ENCODE measurements at regions not wholly inside any gene's neighbourhood (a gene's known extent, or its start where the extent isn't known, plus 50 kb on each side); places are given as distances from the start of the nearest gene placed in this dataset.
"Not testable (repeated sequence)": the region's sequence is repeated elsewhere in the genome, so short reads cannot be mapped to it uniquely, and the experiment has no call there.

DNA sequence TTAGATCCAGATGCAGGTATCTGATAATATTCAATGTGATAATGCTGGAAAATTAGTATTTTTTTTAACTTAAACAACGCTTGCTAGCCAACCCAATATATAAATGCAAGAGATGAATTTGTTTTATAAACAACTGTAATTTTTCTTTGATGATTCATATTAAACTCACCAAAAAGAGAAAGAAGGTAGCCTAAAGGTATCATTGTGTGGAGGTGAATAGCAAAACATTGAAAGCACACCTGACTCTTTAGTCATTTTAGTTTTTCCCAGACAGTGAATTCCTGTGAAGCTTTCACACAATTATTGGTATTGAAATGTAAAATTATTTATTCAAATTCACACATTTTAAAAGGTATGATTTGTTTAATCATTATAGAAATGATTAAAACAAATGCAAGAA, 424.0 kb downstream of the NR4A2 start:
- H3K36me3 Mint-ChIP-seq (ENCODE audit: low read depth), result no peaks in the 10 kb centered on the region
- H3K4me1 Mint-ChIP-seq (ENCODE audit: low read depth), result no peaks in the 10 kb centered on the region
- no peak overlapping the region for H3K4me3 Mint-ChIP-seq
- H3K27ac Mint-ChIP-seq, result no peak overlapping the region
- no peaks in the 10 kb centered on the region for H3K9me3 Mint-ChIP-seq
- intact Hi-C loops (cut with micrococcal nuclease), result no loop called here
- H3K27me3 Mint-ChIP-seq, result no peaks in the 10 kb centered on the region

DNA sequence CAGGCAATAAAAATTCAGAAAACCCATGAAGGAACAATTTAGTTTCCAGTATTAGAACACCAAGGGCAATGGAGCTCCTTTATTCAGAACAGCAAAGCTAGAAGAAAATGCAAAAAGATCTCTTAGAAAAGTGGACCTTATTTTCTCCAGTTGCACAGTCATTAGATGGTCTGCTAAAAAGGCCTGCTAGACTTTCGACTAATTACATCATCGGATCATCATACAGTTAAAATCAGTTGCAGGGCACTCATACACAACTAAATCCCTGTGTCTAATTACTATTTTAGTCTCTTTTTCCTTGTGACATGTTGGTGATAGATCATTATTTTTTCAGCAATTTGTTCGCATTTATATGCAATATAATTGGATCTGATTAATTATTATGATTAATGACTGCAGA, 425.3 kb downstream of the NR4A2 start:
- H3K4me3 Mint-ChIP-seq, result no peak overlapping the region
- intact Hi-C loops (cut with micrococcal nuclease), result no loop called here
- H3K27me3 Mint-ChIP-seq, result no peaks in the 10 kb centered on the region
- no peaks in the 10 kb centered on the region for H3K9me3 Mint-ChIP-seq
- no peaks in the 10 kb centered on the region for H3K36me3 Mint-ChIP-seq (ENCODE audit: low read depth)
- H3K4me1 Mint-ChIP-seq (ENCODE audit: low read depth), result no peaks in the 10 kb centered on the region
- no peak overlapping the region for H3K27ac Mint-ChIP-seq

DNA sequence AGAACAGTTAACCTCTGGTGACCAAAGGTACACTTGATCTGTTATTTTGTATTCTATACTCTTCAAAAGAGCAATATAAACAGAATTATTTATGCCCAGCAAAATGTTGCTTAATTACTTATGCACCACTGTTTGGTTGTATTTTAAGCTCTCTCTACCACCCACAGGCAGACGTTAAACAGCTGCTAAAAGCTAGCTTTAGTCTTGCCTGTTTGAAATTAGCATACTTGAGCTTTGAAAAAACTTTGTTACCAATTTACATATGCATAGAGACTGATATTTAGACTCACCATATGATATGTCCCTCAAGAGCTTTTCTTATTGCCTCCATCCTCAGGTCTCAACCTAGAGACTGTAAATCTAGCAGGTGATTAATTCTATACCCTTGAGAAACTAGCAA, 426.9 kb downstream of the NR4A2 start:
- no peaks in the 10 kb centered on the region for H3K4me1 Mint-ChIP-seq (ENCODE audit: low read depth)
- H3K9me3 Mint-ChIP-seq, result no peaks in the 10 kb centered on the region
- no peak overlapping the region for H3K4me3 Mint-ChIP-seq
- no peak overlapping the region for H3K27ac Mint-ChIP-seq
- no peaks in the 10 kb centered on the region for H3K27me3 Mint-ChIP-seq
- intact Hi-C loops (cut with micrococcal nuclease), result no loop called here
- H3K36me3 Mint-ChIP-seq (ENCODE audit: low read depth), result no peaks in the 10 kb centered on the region

DNA sequence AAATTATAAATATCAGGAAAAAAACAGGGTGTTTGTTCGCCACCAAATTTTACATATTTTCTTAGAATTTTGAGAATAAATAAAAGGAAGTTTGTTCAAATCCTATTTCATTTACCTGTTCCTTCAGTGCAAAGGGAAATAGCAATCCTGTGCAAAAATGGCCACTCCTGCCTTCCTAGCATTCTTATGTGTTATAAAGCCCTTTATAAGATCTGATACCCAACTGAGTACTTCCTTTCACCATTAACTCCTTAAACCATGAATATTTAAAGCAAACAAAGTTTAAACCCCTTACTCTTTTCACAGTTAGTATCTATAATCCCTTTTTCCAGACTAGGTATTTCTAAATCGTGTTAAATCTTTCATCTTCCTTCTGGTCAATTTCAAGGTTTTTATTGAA, 427.8 kb downstream of the NR4A2 start:
- H3K27me3 Mint-ChIP-seq, result no peaks in the 10 kb centered on the region
- H3K27ac Mint-ChIP-seq, result no peak overlapping the region
- H3K4me3 Mint-ChIP-seq, result no peak overlapping the region
- no peaks in the 10 kb centered on the region for H3K36me3 Mint-ChIP-seq (ENCODE audit: low read depth)
- H3K4me1 Mint-ChIP-seq (ENCODE audit: low read depth), result no peaks in the 10 kb centered on the region
- no peaks in the 10 kb centered on the region for H3K9me3 Mint-ChIP-seq
- intact Hi-C loops (cut with micrococcal nuclease), result no loop called here

DNA sequence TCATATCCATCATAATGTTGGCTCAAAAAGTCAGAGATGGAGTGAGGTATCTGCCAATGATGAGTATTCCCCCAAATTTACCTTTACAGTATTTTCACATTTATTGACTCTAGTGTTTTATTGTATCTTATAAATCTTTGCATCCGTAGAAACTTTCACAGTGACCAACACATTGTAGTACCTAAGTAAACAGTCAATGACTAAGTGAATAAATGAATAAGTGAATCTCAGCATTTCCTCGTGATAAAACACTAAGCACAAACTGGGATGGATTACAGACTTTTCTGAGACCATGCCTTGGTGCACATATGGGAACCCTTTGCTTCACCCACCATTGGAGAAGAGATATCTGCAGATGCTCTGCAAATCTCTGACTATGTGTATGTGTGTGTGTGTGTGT, 429.9 kb downstream of the NR4A2 start:
- Mint-ChIP-seq H3K4me3 (no peak overlapping the region), H3K4me1 (ENCODE audit: low read depth) (no peaks in the 10 kb centered on the region), H3K27ac (no peak overlapping the region), H3K27me3 (no peaks in the 10 kb centered on the region), H3K9me3 (no peaks in the 10 kb centered on the region), H3K36me3 (ENCODE audit: low read depth) (no peaks in the 10 kb centered on the region)
- intact Hi-C loops (cut with micrococcal nuclease), result loop anchor here (1.0 kb wide), 1 partner anchor 12 kb away; no protein-coding TSS in a partner anchor

DNA sequence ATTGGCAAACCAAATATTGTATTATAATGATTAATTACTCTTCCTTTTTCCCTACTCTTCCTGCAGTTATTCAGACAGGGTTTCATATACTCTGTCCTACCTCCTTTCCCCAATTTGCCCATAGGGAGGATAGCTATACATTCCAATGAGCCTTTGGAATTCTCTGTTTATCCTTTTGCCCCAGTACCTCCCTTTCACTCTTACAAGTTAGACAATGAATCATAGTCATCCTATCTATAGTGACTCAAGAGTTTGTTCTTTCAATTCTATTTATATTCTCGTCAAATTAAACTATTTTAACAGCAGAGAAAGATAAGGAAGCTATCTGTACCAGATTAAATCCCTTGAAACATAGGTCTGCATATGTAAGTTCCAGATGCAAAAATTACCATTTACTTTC, 437.5 kb downstream of the NR4A2 start:
- no peak overlapping the region for H3K27ac Mint-ChIP-seq
- no peaks in the 10 kb centered on the region for H3K27me3 Mint-ChIP-seq
- no peaks in the 10 kb centered on the region for H3K36me3 Mint-ChIP-seq (ENCODE audit: low read depth)
- H3K4me3 Mint-ChIP-seq, result no peak overlapping the region
- H3K9me3 Mint-ChIP-seq, result peaks cover 25% of the 10 kb centered on the region
- intact Hi-C loops (cut with micrococcal nuclease), result no loop called here
- H3K4me1 Mint-ChIP-seq (ENCODE audit: low read depth), result no peaks in the 10 kb centered on the region

DNA sequence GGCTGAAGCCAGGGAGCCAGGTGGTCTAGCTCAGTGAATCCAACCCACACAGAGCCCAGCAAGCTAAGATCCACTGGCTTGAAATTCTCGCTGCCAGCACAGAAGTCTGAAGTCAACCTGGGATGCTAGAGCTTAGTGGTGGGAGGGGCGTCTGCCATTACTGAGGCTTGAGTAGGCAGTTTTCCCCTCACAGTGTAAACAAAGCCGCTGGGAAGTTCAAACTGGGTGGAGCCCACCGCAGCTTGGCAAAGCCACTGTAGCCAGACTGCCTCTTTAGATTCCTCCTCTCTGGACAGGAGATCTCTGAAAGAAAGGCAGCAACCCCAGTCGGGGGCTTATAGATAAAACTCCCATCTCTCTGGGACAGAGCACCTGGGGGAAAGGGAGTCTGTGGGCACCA, 452.1 kb downstream of the NR4A2 start:
- H3K27ac Mint-ChIP-seq; H3K4me1 Mint-ChIP-seq (ENCODE audit: low read depth); H3K27me3 Mint-ChIP-seq; H3K4me3 Mint-ChIP-seq; H3K36me3 Mint-ChIP-seq (ENCODE audit: low read depth); intact Hi-C loops (cut with micrococcal nuclease): not testable (repeated sequence)
- peaks cover 82% of the 10 kb centered on the region for H3K9me3 Mint-ChIP-seq

DNA sequence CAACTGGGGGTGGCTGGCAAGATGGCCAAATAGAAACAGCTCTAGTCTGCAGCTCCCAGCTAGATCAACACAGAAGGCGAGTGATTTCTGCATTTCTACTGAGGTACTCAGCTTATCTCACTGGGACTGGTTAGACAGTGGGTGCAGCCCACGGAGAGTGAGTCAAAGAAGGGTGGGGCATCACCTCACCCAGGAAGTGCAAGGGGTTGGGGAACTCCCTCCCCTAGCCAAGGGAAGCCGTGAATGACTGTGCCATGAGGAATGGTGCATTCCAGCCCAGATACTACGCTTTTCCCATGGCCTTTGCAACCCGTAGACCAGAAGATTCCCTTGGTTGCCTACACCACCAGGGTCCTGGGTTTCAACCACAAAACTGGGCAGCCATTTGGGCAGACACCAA, 452.6 kb downstream of the NR4A2 start:
- H3K27ac Mint-ChIP-seq; H3K27me3 Mint-ChIP-seq; H3K4me3 Mint-ChIP-seq; H3K36me3 Mint-ChIP-seq (ENCODE audit: low read depth); H3K4me1 Mint-ChIP-seq (ENCODE audit: low read depth); intact Hi-C loops (cut with micrococcal nuclease): not testable (repeated sequence)
- H3K9me3 Mint-ChIP-seq, result peaks cover 82% of the 10 kb centered on the region

DNA sequence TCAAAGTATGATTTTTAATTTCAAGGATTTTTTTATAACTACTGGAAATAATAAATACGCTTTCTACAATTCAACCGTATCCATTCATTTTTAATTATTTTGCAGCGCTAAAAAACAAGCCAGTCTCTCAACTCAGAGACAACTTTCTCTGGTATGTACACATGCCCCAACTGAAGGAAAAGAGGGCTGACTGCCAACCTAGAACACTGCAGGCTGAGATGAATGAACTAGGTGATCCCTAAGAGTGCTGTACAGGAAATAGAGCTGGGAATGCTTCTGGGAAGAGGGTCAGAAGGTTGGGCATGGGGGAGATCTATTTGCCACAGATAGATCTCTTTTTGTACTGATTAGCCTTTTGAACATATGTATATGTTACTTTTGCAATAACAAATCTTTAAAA, 460.1 kb downstream of the NR4A2 start:
- Mint-ChIP-seq H3K27me3 (no peaks in the 10 kb centered on the region), H3K36me3 (ENCODE audit: low read depth) (no peaks in the 10 kb centered on the region)
- intact Hi-C loops (cut with micrococcal nuclease), result no loop called here

DNA sequence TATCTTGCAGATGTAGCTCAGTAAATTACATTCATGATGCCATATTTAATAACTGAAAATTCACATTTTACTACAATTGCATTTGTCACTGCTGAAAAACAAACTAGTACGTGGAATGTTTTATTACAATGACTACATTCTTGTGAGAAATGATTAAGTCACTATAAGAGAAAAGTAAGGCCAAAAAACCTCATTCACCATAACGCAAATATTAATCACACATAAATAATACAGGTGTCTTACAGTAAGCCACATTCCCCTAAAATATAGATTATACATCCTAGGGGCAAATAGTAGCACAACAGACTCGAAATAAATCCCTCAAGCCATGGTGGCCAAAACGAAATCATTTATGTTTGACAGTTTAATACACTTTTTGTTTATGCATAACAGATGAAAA, 460.6 kb downstream of the NR4A2 start:
- no peak overlapping the region for H3K4me3 Mint-ChIP-seq
- intact Hi-C loops (cut with micrococcal nuclease), result no loop called here

More for the DNA sequence above, 460.1 kb downstream of the NR4A2 start:
- peaks cover 37% of the 10 kb centered on the region for H3K9me3 Mint-ChIP-seq
- H3K4me1 Mint-ChIP-seq (ENCODE audit: low read depth), result no peaks in the 10 kb centered on the region
- no peak overlapping the region for H3K27ac Mint-ChIP-seq
- no peak overlapping the region for H3K4me3 Mint-ChIP-seq

DNA sequence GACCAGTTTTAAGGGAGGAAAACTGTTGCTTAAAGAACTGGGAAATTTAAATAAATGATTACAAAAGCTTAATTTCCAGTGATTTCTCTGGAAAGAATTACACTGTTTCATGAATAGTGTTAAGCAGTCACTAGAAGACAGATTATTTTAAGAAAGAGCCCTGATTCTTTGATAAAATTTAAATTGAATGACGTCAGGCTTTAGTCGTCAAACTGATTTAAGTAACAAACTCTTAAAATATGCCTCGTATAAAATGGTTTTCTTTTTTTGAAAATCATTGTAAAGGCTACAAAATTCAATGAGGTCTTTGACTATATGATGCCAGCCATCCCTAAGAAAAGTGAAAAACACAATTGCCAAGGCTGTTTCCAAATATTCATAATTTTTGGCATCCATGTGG, 465.0 kb downstream of the NR4A2 start:
- Mint-ChIP-seq H3K4me3 (no peak overlapping the region), H3K4me1 (ENCODE audit: low read depth) (no peaks in the 10 kb centered on the region), H3K27ac (no peak overlapping the region), H3K27me3 (no peaks in the 10 kb centered on the region), H3K36me3 (ENCODE audit: low read depth) (no peaks in the 10 kb centered on the region), H3K9me3 (peaks cover 3% of the 10 kb centered on the region)
- intact Hi-C loops (cut with micrococcal nuclease), result no loop called here

More for the DNA sequence above, 460.6 kb downstream of the NR4A2 start:
- H3K27ac Mint-ChIP-seq, result no peak overlapping the region
- H3K9me3 Mint-ChIP-seq, result peaks cover 37% of the 10 kb centered on the region
- no peaks in the 10 kb centered on the region for H3K36me3 Mint-ChIP-seq (ENCODE audit: low read depth)
- no peaks in the 10 kb centered on the region for H3K4me1 Mint-ChIP-seq (ENCODE audit: low read depth)
- no peaks in the 10 kb centered on the region for H3K27me3 Mint-ChIP-seq

DNA sequence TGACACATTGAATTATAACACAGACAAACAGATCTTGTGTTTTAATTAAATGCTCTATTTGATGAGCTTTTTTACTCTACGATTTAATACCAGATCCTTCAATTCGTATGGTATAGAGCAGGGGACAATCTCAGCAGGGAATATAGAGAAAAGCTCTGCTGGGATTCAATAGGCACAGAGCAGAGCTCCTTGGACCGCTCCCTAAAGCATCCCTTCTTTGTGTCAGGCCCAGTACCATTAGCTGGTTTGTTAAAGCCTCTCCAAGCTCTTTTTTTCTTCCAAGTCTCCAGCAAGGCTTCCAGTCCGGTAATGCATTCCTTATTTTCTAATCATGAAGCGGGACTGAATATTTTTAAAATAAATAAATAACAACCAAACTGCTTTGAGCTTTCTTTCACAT, 466.0 kb downstream of the NR4A2 start:
- Mint-ChIP-seq H3K4me1 (ENCODE audit: low read depth) (no peaks in the 10 kb centered on the region), H3K27ac (no peak overlapping the region), H3K9me3 (no peaks in the 10 kb centered on the region), H3K4me3 (no peak overlapping the region), H3K36me3 (ENCODE audit: low read depth) (no peaks in the 10 kb centered on the region), H3K27me3 (no peaks in the 10 kb centered on the region)
- intact Hi-C loops (cut with micrococcal nuclease), result no loop called here

DNA sequence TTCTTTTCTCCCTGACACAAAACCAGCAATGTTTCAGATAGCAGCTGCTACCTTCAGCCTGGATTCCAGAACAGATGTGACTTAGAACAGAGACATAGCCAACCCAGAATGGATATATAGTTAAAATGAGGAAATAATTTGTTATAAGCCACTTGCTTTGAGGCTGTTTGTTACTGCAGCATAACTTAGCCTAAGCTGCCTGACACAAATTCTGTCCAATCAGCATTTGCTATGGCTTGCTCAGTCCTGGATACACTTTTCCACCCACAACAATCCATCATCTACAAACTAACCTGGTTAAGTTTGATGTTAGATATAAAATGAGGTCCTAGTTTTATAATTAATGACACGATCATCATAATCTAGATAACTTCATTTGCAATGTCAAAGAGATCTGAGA, 480.4 kb downstream of the NR4A2 start:
- H3K4me1 Mint-ChIP-seq (ENCODE audit: low read depth), result no peaks in the 10 kb centered on the region
- no peaks in the 10 kb centered on the region for H3K36me3 Mint-ChIP-seq (ENCODE audit: low read depth)
- H3K27me3 Mint-ChIP-seq, result no peaks in the 10 kb centered on the region
- H3K4me3 Mint-ChIP-seq, result no peak overlapping the region
- no peak overlapping the region for H3K27ac Mint-ChIP-seq
- intact Hi-C loops (cut with micrococcal nuclease), result no loop called here
- H3K9me3 Mint-ChIP-seq, result no peaks in the 10 kb centered on the region

DNA sequence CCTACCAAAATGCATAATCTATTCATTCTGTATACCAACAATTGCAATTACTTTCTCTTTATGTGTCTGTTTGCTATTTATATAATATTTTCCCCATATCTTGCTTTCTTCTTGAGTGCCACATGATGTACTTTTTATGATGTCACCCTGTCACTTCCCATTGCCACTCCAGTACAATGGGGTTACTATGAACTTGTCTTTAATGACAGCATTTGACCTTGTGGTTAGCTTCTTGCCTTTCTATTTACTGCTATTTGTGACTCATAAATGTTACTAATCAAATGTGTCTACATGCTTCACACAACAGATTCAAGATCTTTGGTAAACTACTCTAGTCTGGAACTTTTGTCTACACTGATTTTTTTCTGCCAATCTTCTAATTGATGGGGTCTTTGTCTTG, 486.3 kb downstream of the NR4A2 start:
- no peaks in the 10 kb centered on the region for H3K36me3 Mint-ChIP-seq (ENCODE audit: low read depth)
- intact Hi-C loops (cut with micrococcal nuclease), result no loop called here
- H3K27me3 Mint-ChIP-seq, result no peaks in the 10 kb centered on the region
- no peak overlapping the region for H3K27ac Mint-ChIP-seq
- H3K9me3 Mint-ChIP-seq, result no peaks in the 10 kb centered on the region
- no peaks in the 10 kb centered on the region for H3K4me1 Mint-ChIP-seq (ENCODE audit: low read depth)
- H3K4me3 Mint-ChIP-seq, result no peak overlapping the region

DNA sequence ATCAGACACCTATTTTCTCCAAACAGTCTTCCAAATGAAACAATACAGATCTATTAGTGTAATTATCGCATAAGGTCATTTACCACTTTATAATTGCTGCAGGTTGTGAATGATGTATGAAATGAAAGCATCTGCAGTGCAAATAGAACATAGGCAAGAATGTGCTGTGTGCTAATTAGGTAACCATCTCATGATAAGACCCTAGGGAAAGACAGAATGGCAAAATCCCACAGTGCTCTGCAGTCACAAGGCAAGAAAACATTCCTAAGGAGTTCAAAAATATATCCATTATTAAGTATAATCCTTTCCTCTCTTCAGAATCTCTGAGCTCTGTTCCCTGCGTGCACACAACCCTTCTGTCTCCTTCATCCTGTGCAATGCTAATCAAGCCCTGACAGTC, 488.1 kb downstream of the NR4A2 start:
- no peaks in the 10 kb centered on the region for H3K9me3 Mint-ChIP-seq
- H3K4me3 Mint-ChIP-seq, result no peak overlapping the region
- no peaks in the 10 kb centered on the region for H3K36me3 Mint-ChIP-seq (ENCODE audit: low read depth)
- H3K27me3 Mint-ChIP-seq, result no peaks in the 10 kb centered on the region
- no peaks in the 10 kb centered on the region for H3K4me1 Mint-ChIP-seq (ENCODE audit: low read depth)
- no peak overlapping the region for H3K27ac Mint-ChIP-seq
- intact Hi-C loops (cut with micrococcal nuclease), result no loop called here

DNA sequence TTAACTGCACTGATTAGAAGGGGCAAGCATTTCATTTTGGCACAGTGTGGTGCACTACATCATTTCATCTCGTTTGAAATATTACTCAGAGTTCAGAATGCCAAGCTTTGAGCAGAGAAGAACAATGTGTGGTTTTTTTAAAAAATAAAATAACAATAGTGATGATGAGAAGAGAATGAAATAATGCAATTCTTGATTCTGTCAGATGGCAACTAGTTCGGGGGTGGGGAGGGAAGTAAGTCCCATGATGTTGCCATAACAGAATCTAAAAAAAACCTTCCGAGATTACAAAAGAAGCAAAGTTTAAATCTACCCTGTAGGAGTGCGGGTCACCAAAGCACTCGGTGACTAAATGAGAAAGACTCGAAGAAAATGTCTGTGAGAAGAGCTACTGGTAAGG, 490.4 kb downstream of the NR4A2 start:
- H3K4me1 Mint-ChIP-seq (ENCODE audit: low read depth), result no peaks in the 10 kb centered on the region
- no peaks in the 10 kb centered on the region for H3K9me3 Mint-ChIP-seq
- H3K4me3 Mint-ChIP-seq, result no peak overlapping the region
- H3K27me3 Mint-ChIP-seq, result no peaks in the 10 kb centered on the region
- no peak overlapping the region for H3K27ac Mint-ChIP-seq
- intact Hi-C loops (cut with micrococcal nuclease), result no loop called here
- H3K36me3 Mint-ChIP-seq (ENCODE audit: low read depth), result no peaks in the 10 kb centered on the region

Measured in dendritic cell treated with granulocyte-macrophage colony-stimulating factor and Interleukin-4, amounts not matched to agents 40 ng/mL and 50 ng/mL, for 4 days (primary cell).